Gastroesophageal sphincter (tissue), 3 donors: ENCODE measurements at regions not wholly inside any gene's neighbourhood (a gene's known extent, or its start where the extent isn't known, plus 50 kb on each side); places are given as distances from the start of the nearest gene placed in this dataset.

Experiments used
- CTCF ChIP-seq, 4 experiments: fragments of 200-600 bp in 2 of 4; fragments of 450-650 bp in 2 of 4; sonication (generic) in 1 of 4; IDR thresholded peaks; one replicate each; pipeline ENCODE4 v1.5.1; 2017 to 2019; ENCODE audit warnings: antibody characterized with exemption in 4 of 4, mild to moderate bottlenecking in 2 of 4, moderate library complexity in 2 of 4
- EP300 ChIP-seq: sonication (generic); formaldehyde crosslinking; IDR thresholded peaks from one replicate; pipeline ENCODE4 v1.6.1; 2017; ENCODE audit warnings: antibody characterized with exemption, mild to moderate bottlenecking
- POLR2A ChIP-seq, 2 donors: fragments of 450-650 bp; IDR thresholded peaks; one replicate each; pipeline ENCODE4 v1.6.1; 2017; ENCODE audit warnings: antibody characterized with exemption in 2 of 2, mild to moderate bottlenecking in 2 of 2, moderate library complexity in 1 of 2
- POLR2AphosphoS5 ChIP-seq: sonication (generic); formaldehyde crosslinking; IDR thresholded peaks from one replicate; pipeline ENCODE4 v1.6.1; 2017; ENCODE audit warnings: antibody characterized with exemption

GRCh38 chr4:164368894-164369293, 385.0 kb upstream of the SMIM31 start:
- no peak for TF ChIP-seq CTCF (IDR thresholded peaks at IDR 0.05)
- no peak for TF ChIP-seq POLR2AphosphoS5
- TF ChIP-seq POLR2A (IDR thresholded peaks at IDR 0.05), result no peak
- no peak for TF ChIP-seq EP300
